Stomach (tissue), 8 donors: ENCODE measurements at regions not wholly inside any gene's neighbourhood (a gene's known extent, or its start where the extent isn't known, plus 50 kb on each side); places are given as distances from the start of the nearest gene placed in this dataset.

Source experiments
- DNase-seq, 2 donors: peaks; one replicate each; pipeline versions ENCODE4 v3.0.0 to v3.0.0-alpha.2; 2013 to 2019
- H3K27ac ChIP-seq, 5 donors: fragments of 200-600 bp in 4 of 5; sonication (generic) in 4 of 5; one replicate each; pipeline ENCODE4 v1.5.1; 2013 to 2019; ENCODE audit warnings: mild to moderate bottlenecking in 1 of 5, moderate library complexity in 1 of 5
- H3K27me3 ChIP-seq, 3 donors: fragments of 200-600 bp; sonication (generic); one replicate each; pipeline ENCODE4 v1.5.1; 2017 to 2019; ENCODE audit warnings: mixed run types in 1 of 3
- H3K36me3 ChIP-seq, 4 donors: fragments of 200-600 bp; sonication (generic); 1 replicate in 3 of 4; 2 replicates in 1 of 4; pipeline ENCODE4 v1.5.1; 2016 to 2019
- H3K4me1 ChIP-seq, 4 donors: fragments of 200-600 bp; sonication (generic); one replicate each; pipeline ENCODE4 v1.5.1; 2016 to 2019
- H3K4me3 ChIP-seq, 4 donors: fragments of 200-600 bp; sonication (generic) in 3 of 4; one replicate each; pipeline ENCODE4 v1.5.1; 2016 to 2019; ENCODE audit warnings: mild to moderate bottlenecking in 1 of 4
- H3K9me3 ChIP-seq, 4 donors: fragments of 200-600 bp; sonication (generic); one replicate each; pipeline ENCODE4 v1.5.1; 2016 to 2019
- EP300 ChIP-seq: sonication (generic); formaldehyde crosslinking; IDR thresholded peaks from one replicate; pipeline ENCODE4 v1.6.1; 2017; ENCODE audit warnings: antibody characterized with exemption
- POLR2A ChIP-seq, 4 donors: fragments of 450-650 bp; IDR thresholded peaks; one replicate each; pipeline ENCODE4 v1.6.1; 2016; ENCODE audit warnings: antibody characterized with exemption in 4 of 4, control low read depth in 2 of 4, mild to moderate bottlenecking in 1 of 4, moderate library complexity in 1 of 4
- POLR2AphosphoS5 ChIP-seq, 3 donors: sonication (generic); formaldehyde crosslinking; IDR thresholded peaks; one replicate each; pipeline ENCODE4 v1.6.1; 2016; ENCODE audit warnings: antibody characterized with exemption in 3 of 3
- WGBS, 5 donors: extraction: QIAGEN DNeasy Blood & Tissue Kit in 3 of 5; methylation state at CpG; one replicate each; pipeline versions ENCODE4 v1.1.5 to v1.1.7; 2013 to 2018; 5-methylcytosine and 5-hydroxymethylcytosine counted together
- intact Hi-C: fragments of 100-400 bp; cut with DNase I; formaldehyde crosslinking; loops from one replicate; pipeline ENCODE4 v1.15.1; 2023; ENCODE audit warnings: low total_unique reads
- TF ChIP-seq, protein P1 (sequence below), 7 experiments: fragments of 450-650 bp in 4 of 7; fragments of 200-600 bp in 3 of 7; sonication (generic) in 3 of 7; IDR thresholded peaks; one replicate each; pipeline ENCODE4 v1.5.1; 2016 to 2019; ENCODE audit warnings: antibody characterized with exemption in 7 of 7, control low read depth in 2 of 7, mild to moderate bottlenecking in 1 of 7
- donor health status: healthy with polysubstance abuse.
- donor health status: Bipolar disorder and iron deficiency.
- donor health status: healthy.

- Histone ChIP-seq H3K4me3 (no peak overlapping the region), H3K27ac (no peak overlapping the region), H3K9me3 (no peaks in the 10 kb centered on the region), H3K27me3 (no peaks in the 10 kb centered on the region), H3K4me1 (peaks cover 0 to 10% (median 0%) of the 10 kb centered on the region in 4 donors), H3K36me3 (no peaks in the 10 kb centered on the region)
- WGBS, 5 donors: 87 to 93% (median 91%) methylated on average over 6 of the region's 6 CpGs
- DNase-seq: no peak
- TF ChIP-seq POLR2A (IDR thresholded peaks at IDR 0.05) (no peak), POLR2AphosphoS5 (IDR thresholded peaks at IDR 0.05) (no peak)
- intact Hi-C loops: no loop called here
Observed at GRCh38 chr18:75926811-75927210, 499.3 kb upstream of the SMIM21 start.

GRCh38 chr18:75923169-75923568 is 495.7 kb upstream of the SMIM21 start:
- Histone ChIP-seq H3K27me3 (no peaks in the 10 kb centered on the region), H3K4me1 (peaks cover 0 to 10% (median 0%) of the 10 kb centered on the region in 4 donors), H3K4me3 (no peak overlapping the region), H3K27ac (no peak overlapping the region), H3K36me3 (no peaks in the 10 kb centered on the region), H3K9me3 (no peaks in the 10 kb centered on the region)
- TF ChIP-seq EP300 (no peak), POLR2A (IDR thresholded peaks at IDR 0.05) (no peak), POLR2AphosphoS5 (IDR thresholded peaks at IDR 0.05) (peak in 1 of 3 donors; percentile 69)
- TF ChIP-seq, protein P1, sequence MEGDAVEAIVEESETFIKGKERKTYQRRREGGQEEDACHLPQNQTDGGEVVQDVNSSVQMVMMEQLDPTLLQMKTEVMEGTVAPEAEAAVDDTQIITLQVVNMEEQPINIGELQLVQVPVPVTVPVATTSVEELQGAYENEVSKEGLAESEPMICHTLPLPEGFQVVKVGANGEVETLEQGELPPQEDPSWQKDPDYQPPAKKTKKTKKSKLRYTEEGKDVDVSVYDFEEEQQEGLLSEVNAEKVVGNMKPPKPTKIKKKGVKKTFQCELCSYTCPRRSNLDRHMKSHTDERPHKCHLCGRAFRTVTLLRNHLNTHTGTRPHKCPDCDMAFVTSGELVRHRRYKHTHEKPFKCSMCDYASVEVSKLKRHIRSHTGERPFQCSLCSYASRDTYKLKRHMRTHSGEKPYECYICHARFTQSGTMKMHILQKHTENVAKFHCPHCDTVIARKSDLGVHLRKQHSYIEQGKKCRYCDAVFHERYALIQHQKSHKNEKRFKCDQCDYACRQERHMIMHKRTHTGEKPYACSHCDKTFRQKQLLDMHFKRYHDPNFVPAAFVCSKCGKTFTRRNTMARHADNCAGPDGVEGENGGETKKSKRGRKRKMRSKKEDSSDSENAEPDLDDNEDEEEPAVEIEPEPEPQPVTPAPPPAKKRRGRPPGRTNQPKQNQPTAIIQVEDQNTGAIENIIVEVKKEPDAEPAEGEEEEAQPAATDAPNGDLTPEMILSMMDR (IDR thresholded peaks at IDR 0.05): no peak
- DNase-seq: peak in 1 of 2 donors; percentile 66
- intact Hi-C loops: no loop called here
- 15 to 39% (median 28%) methylated on average over 4 of the region's 4 CpGs for WGBS, 5 donors

DNA sequence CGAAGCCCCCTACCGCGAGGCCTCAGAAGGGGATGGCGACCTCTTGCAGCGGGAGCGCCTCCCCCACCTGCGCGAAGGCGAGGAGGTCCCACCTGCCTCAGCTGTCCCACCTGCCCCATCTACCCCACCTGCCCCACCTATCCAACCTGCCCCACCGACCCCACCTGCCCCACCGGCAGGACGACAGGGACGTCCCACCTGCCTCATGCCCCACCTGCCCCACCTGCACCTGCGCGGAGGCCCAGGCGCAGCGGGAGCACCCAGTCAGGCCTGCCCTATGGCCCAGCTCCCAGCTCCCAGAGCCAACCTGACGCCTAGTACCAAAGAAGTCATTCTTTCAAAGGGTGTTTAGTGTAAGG is 489.1 kb upstream of the SMIM21 start:
- TF ChIP-seq, protein P1 (IDR thresholded peaks at IDR 0.05): no peak
- TF ChIP-seq POLR2AphosphoS5 (IDR thresholded peaks at IDR 0.05): no peak
- no peak for TF ChIP-seq EP300
- no peak for TF ChIP-seq POLR2A (IDR thresholded peaks at IDR 0.05)
- Histone ChIP-seq H3K9me3 (no peaks in the 10 kb centered on the region), H3K4me1 (peaks cover 0 to 6% (median 2%) of the 10 kb centered on the region in 4 donors), H3K36me3 (no peaks in the 10 kb centered on the region), H3K27ac (no peak overlapping the region), H3K27me3 (peaks cover 0 to 23% (median 13%) of the 10 kb centered on the region in 3 donors), H3K4me3 (peak overlapping the region; percentile 43 to 54 (median 48))
- WGBS, 5 donors: 19 to 35% (median 27%) methylated on average over 3 to 18 of the region's 18 CpGs
- DNase-seq: no peak
- intact Hi-C loops: no loop called here

DNA sequence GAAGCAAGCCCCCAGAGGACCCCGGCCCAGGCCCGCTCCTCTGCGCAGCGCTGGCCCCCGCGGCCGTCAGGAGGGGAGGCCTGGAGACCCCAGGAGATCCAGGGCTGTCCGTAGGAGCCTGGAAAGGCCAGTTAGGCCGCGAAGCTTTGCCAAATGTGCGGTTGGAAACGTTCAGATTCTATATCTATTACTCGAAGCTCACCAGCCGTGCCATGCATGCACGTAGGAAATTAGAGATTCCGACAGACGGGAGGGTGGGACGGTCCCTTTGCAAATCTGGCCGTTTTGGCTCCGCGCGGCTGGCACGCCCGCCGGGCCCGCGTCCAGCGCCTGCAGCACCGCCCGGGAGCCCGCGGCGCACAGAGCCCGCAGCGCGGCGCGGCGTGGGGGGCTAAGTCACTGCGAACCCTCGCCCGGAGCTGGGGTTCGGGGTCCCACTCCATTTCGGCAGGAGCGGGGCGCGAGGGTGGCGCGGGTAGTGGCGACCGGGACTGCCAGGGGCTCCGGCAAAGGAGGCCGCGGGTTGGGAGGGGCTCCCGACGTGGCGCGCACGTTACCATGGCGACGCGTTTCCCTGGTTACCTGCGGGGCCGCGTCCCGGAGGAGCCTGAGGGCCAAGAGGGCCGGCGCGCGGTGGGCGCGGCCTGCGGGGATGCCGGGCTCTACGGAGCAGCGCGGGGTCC is 488.6 kb upstream of the SMIM21 start:
- intact Hi-C loops: no loop called here

More for the DNA sequence above, 488.6 kb upstream of the SMIM21 start:
- DNase-seq: peak in 1 of 2 donors; percentile 87
- TF ChIP-seq POLR2AphosphoS5 (IDR thresholded peaks at IDR 0.05): no peak
- TF ChIP-seq, protein P1 (IDR thresholded peaks at IDR 0.05): no peak
- TF ChIP-seq POLR2A (IDR thresholded peaks at IDR 0.05): no peak
- no peak for TF ChIP-seq EP300
- H3K4me3 ChIP-seq: peak overlapping the region; percentile 43 to 54 (median 48)
- H3K27me3 ChIP-seq: peaks cover 0 to 23% (median 13%) of the 10 kb centered on the region in 3 donors
- H3K9me3 ChIP-seq: no peaks in the 10 kb centered on the region
- WGBS, 5 donors: 6 to 9% (median 7%) methylated on average over 27 to 77 of the region's 77 CpGs
- H3K27ac ChIP-seq: no peak overlapping the region
- no peaks in the 10 kb centered on the region for H3K36me3 ChIP-seq
- H3K4me1 ChIP-seq: peaks cover 0 to 6% (median 2%) of the 10 kb centered on the region in 4 donors
